PC-9 (cell line): ENCODE measurements at regions not wholly inside any gene's neighbourhood (a gene's known extent, or its start where the extent isn't known, plus 50 kb on each side); places are given as distances from the start of the nearest gene placed in this dataset.

Experiments
- BruUV-seq: library from RNA; stranded (reverse); fragments of 400-500 nt; replicated peaks from 2 replicates; lab custom pipeline; 2021; lab: Mats Ljungman, UMichigan
- CTCF ChIA-PET: fragments of 300-600 bp; sonication (Branson Sonifier 250); formaldehyde crosslinking; loops from one replicate; lab custom pipeline; 2022; ENCODE audit warnings: antibody characterized with exemption; lab: Charles Lee
- POLR2A ChIA-PET: fragments of 300-600 bp; sonication (Branson Sonifier 250); formaldehyde crosslinking; loops from one replicate; lab custom pipeline; 2022; ENCODE audit warnings: antibody characterized with exemption; ENCODE audit not compliant: unreplicated experiment; lab: Charles Lee
- DNase-seq, 2 experiments: peaks; one replicate each; pipeline versions ENCODE4 v3.0.0 to v3.0.0-alpha.2; 2015 to 2022; ENCODE audit warnings: mixed read lengths in 1 of 2
- H2AFZ ChIP-seq: fragments of 200-600 bp; sonication (generic); 2 replicates; pipeline ENCODE4 v1.8.1; 2017; ENCODE audit warnings: antibody characterized with exemption
- H3F3A ChIP-seq: fragments of 200-600 bp; sonication (generic); 2 replicates; pipeline ENCODE4 v1.8.1; 2017; ENCODE audit warnings: antibody characterized with exemption, mild to moderate bottlenecking, low read depth; ENCODE audit not compliant: insufficient read depth
- H3K27ac ChIP-seq: fragments of 200-600 bp; sonication (generic); 2 replicates; pipeline ENCODE4 v1.6.1; 2016; ENCODE audit warnings: mixed run types
- H3K27me3 ChIP-seq: fragments of 200-600 bp; sonication (generic); 2 replicates; pipeline ENCODE4 v1.6.1; 2016; ENCODE audit warnings: low read depth, mixed run types; ENCODE audit not compliant: insufficient read depth
- H3K36me3 ChIP-seq: fragments of 200-600 bp; sonication (generic); 2 replicates; pipeline ENCODE4 v1.6.1; 2016; ENCODE audit warnings: low read depth, mixed run types
- H3K4me1 ChIP-seq: fragments of 200-600 bp; sonication (generic); replicated peaks from 2 replicates; pipeline ENCODE4 v1.6.1; 2016; ENCODE audit warnings: mixed run types; ENCODE audit not compliant: insufficient read depth
- H3K4me2 ChIP-seq: fragments of 200-600 bp; sonication (generic); 2 replicates; pipeline ENCODE4 v1.6.1; 2017; ENCODE audit warnings: mixed run types
- H3K4me3 ChIP-seq: fragments of 200-600 bp; sonication (generic); 2 replicates; pipeline ENCODE4 v1.6.1; 2016; ENCODE audit warnings: mixed run types
- H3K79me2 ChIP-seq: fragments of 200-600 bp; sonication (generic); 2 replicates; pipeline ENCODE4 v1.6.1; 2017; ENCODE audit warnings: low read depth, mixed run types
- H3K9me2 ChIP-seq: fragments of 200-600 bp; sonication (generic); 2 replicates; pipeline ENCODE4 v1.8.1; 2017; ENCODE audit warnings: mild to moderate bottlenecking; ENCODE audit not compliant: insufficient read depth
- H3K9me3 ChIP-seq: fragments of 200-600 bp; sonication (generic); 2 replicates; pipeline ENCODE4 v1.8.1; 2016; ENCODE audit warnings: low read depth; ENCODE audit not compliant: insufficient read depth
- H4K20me1 ChIP-seq: fragments of 200-600 bp; sonication (generic); 2 replicates; pipeline ENCODE4 v1.8.1; 2017; ENCODE audit not compliant: insufficient read depth
- CTCF ChIP-seq: fragments of 200-600 bp; sonication (generic); conservative IDR thresholded peaks from 2 replicates; pipeline ENCODE4 v1.6.1; 2017; ENCODE audit warnings: mixed run types, antibody characterized with exemption, mild to moderate bottlenecking, moderate library complexity
- EZH2 ChIP-seq: fragments of 200-600 bp; sonication (generic); IDR thresholded peaks from 2 replicates; pipeline ENCODE4 v1.8.0; 2017; ENCODE audit warnings: antibody characterized with exemption, low read depth
- intact Hi-C: fragments of 100-400 bp; cut with micrococcal nuclease; formaldehyde crosslinking; loops from one replicate; pipeline ENCODE4 v1.10.0; 2022; ENCODE audit not compliant: unreplicated experiment

GRCh38 chr5:105952875-105953274, 1717.9 kb downstream of the EFNA5 start:
- Histone ChIP-seq H3K36me3 (no peaks in the 10 kb centered on the region), H3K4me1 (peaks cover 7% of the 10 kb centered on the region; the same call in 1 of the 2 replicates), H3K4me2 (no peak overlapping the region), H3K9me3 (no peaks in the 10 kb centered on the region), H3K9me2 (no peaks in the 10 kb centered on the region), H4K20me1 (no peaks in the 10 kb centered on the region), H3K27ac (no peak overlapping the region), H3K79me2 (no peaks in the 10 kb centered on the region), H3K4me3 (no peak overlapping the region), H3K27me3 (no peaks in the 10 kb centered on the region), H2AFZ (no peak overlapping the region), H3F3A (no peaks in the 10 kb centered on the region)
- BruUV-seq = no TSS peak
- no peak for DNase-seq
- ChIA-PET CTCF (no interaction called here), POLR2A (no interaction called here)
- TF ChIP-seq EZH2 = no peak
- TF ChIP-seq CTCF = no peak
- intact Hi-C loops = no loop called here

- no peaks in the 10 kb centered on the region for H3K27me3 ChIP-seq
- TF ChIP-seq CTCF = no peak
- TF ChIP-seq EZH2 = no peak
- H3K4me3 ChIP-seq = no peak overlapping the region
- no peaks in the 10 kb centered on the region for H3K9me3 ChIP-seq
- H2AFZ ChIP-seq = no peak overlapping the region
- no peak overlapping the region for H3K27ac ChIP-seq
- no peaks in the 10 kb centered on the region for H3K79me2 ChIP-seq
- ChIA-PET POLR2A (interaction anchor here (0.5 kb wide), 1 partner anchor 317 kb away, joined by 3 read pairs; no protein-coding TSS in a partner anchor), CTCF (no interaction called here)
- DNase-seq = no peak
- H3K9me2 ChIP-seq = no peaks in the 10 kb centered on the region
- no peak overlapping the region for H3K4me2 ChIP-seq
- no TSS peak for BruUV-seq
- H3F3A ChIP-seq = no peaks in the 10 kb centered on the region
- intact Hi-C loops = no loop called here
- no peaks in the 10 kb centered on the region for H3K4me1 ChIP-seq
- no peaks in the 10 kb centered on the region for H4K20me1 ChIP-seq
- H3K36me3 ChIP-seq = no peaks in the 10 kb centered on the region
Observed at GRCh38 chr5:105947461-105947860, 1723.3 kb downstream of the EFNA5 start.

GRCh38 chr5:105945203-105945972, 1725.3 kb downstream of the EFNA5 start:
- H3K27me3 ChIP-seq = no peaks in the 10 kb centered on the region
- H3F3A ChIP-seq = no peaks in the 10 kb centered on the region
- DNase-seq = no peak
- no peak overlapping the region for H3K4me3 ChIP-seq
- H3K9me2 ChIP-seq = no peaks in the 10 kb centered on the region
- CTCF ChIA-PET = no interaction called here
- H3K36me3 ChIP-seq = no peaks in the 10 kb centered on the region
- TF ChIP-seq CTCF = no peak
- TF ChIP-seq EZH2 = no peak
- H3K27ac ChIP-seq = no peak overlapping the region
- H3K4me1 ChIP-seq = no peaks in the 10 kb centered on the region
- no peaks in the 10 kb centered on the region for H4K20me1 ChIP-seq
- no TSS peak for BruUV-seq
- H3K79me2 ChIP-seq = no peaks in the 10 kb centered on the region
- H3K4me2 ChIP-seq = no peak overlapping the region
- POLR2A ChIA-PET = no interaction called here
- intact Hi-C loops = no loop called here
- 0 out of 2 replicates have a peak overlapping the region, but pooled peaks have one; percentile 39 for H2AFZ ChIP-seq
- H3K9me3 ChIP-seq = no peaks in the 10 kb centered on the region
